LoVo (cell line): ENCODE measurements at regions not wholly inside any gene's neighbourhood (a gene's known extent, or its start where the extent isn't known, plus 50 kb on each side); places are given as distances from the start of the nearest gene placed in this dataset.
"Not testable (repeated sequence)": the region's sequence is repeated elsewhere in the genome, so short reads cannot be mapped to it uniquely, and the experiment has no call there.

Experiments used
- DNase-seq: peaks from one replicate; pipeline ENCODE4 v3.0.0-alpha.2; 2016; ENCODE audit warnings: low spot score

- no peak for DNase-seq
Measured at GRCh38 chr10:3659203-3659917, 125.6 kb downstream of the KLF6 start.

DNA sequence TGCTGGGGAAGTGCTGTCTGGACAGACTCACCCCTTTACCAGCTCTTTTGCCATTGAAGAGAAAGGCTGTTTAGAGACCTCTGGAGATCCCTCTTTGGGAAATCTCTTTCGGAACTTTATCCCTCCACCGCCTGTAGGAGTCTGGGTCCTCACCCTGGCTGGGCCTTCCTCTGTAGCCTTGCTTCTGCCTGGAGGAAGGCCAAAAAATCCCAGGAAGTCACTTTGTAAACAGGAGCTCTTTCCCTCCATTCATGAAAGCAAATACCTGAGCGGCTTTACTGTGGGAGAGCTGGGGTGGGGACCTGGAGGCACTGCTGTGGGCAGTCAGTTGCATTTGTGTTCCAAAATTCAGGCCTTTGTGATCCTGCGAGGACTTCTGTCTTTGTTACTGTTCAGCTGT is 126.2 kb downstream of the KLF6 start:
- DNase-seq = no peak

GRCh38 chr10:3656214-3656613 is 128.8 kb downstream of the KLF6 start:
- DNase-seq = no peak

DNA sequence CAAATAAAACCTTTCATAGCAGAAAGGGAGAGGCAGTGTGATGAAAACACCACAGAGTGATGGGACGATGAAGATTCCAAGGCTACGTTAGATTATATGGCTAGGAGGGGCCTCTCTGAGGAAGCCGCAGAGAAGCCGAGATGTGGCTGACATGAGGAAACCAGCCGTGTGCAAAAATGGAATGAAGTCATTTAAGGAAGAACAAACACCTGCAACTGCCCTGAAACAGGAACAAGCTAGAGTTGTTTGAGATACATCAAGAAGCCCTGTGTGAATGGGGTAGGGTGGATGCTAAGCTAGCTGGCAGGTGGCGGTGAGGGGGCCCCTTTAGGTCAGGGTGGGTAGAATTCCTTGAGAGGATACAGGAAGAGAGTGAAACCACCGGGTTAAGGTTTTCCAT is 129.5 kb downstream of the KLF6 start:
- DNase-seq = no peak

DNA sequence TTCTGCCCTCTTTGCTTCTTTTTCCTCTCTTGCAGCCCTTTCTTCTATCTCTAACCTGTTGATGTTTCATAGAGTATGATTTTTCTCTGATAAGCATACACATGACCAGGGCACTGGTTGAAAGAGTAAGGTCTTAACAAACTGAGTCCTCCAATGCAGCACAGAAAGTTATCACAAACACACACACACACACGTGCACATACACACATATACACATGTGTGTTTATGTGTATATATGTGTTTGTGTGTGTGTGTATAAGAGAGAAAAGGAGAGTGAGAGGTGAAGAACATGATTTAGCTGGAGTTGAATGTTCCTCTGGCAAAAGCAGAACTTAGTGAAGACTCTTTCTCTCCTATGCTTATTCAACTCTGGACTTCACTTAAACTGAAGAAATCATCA is 130.0 kb downstream of the KLF6 start:
- DNase-seq = no peak

- no peak for DNase-seq
Measured at GRCh38 chr10:3654496-3654895, 130.5 kb downstream of the KLF6 start.

DNA sequence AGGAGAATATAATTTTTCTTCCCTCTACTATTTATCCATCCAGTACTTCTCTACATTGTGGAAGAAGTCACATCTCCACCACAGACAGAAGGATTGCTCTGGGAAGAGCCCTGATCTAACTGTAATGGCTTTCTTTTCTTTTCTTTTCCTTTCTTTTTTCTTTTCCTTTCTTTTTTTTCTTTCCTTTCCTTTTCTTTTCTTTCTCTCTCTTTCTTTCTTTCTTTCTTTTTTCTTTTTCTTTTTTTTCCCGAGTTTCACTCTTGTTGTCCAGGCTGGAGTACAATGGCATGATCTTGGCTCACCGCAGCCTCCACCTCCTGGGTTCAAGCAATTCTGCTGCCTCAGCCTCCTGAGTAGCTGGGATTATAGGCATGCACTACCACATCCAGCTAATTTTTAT is 131.7 kb downstream of the KLF6 start:
- DNase-seq = not testable (repeated sequence)

DNA sequence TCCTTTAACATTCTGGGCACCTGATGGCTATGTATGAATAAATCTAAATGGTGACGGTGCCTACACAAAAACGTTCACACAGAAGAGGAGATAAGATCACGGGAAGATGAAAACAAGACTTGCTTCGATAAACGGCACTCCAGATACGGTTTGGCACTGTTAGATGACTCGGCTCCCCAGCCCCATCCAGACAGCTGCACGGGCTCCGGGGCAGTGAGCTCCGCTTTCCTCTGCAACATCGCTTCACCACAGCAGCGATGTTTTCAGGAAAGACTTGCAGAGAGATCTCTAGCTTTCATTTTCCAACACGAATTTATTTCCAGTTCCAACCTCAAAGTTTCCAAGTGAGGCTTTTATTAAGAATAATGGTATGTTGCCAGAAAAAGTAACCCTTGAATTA is 132.1 kb downstream of the KLF6 start:
- no peak for DNase-seq

- no peak for DNase-seq
Measured at GRCh38 chr10:3651969-3652653, 132.9 kb downstream of the KLF6 start.

DNA sequence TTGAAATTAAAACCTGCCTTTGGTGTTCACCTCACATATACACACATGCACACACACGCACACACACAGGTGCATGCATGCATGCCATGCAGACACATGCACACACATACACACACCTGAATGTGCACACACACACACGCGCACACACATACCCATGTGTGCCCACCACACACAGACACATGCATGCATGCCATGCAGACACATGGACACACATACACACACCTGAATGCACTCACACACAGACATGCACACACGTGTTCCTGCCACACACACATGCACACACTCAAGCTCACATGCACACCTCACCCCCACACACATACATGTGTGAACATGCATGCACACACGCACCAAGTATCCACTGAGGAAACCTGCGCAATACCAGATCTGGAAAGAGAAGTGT is 136.4 kb downstream of the KLF6 start:
- DNase-seq = no peak

GRCh38 chr10:3648170-3648569 is 136.8 kb downstream of the KLF6 start:
- DNase-seq = no peak

DNA sequence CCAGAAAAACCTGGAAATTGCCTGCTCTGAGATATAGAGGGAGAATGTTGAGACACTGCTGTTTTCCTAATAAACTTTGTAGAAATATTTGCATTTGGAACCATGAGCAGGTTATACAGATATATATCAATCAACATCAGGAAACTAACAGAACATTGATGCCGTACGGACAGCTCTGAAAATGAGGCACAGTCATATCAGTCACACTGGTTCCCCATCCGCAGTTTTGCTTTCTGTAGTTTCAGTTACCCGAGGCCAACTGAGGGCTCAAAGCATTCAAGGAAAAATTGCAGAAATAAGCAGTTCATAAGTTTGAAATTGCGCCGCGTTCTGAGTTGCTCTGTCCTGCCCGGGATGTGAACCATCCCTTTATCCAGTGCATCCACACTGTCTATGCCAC is 137.9 kb downstream of the KLF6 start:
- no peak for DNase-seq

DNA sequence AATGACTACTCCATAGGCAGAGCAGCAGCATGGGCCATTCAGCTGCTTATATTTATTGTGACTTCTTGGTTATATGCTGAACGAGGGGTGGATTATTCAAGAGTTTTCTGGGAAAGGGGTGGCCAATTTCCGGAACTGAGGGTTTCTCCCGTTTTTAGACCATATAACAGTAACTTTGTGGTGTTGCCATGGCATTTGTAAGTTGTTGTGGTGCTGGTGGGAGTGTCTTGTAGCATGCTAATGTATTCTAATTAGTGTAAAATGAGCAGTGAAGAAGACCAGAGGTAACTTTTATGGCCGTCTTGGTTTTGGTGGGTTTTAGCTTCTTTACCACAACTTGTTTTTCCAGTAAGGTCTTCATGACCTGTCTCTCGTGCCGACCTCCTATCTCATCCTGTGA is 139.6 kb downstream of the KLF6 start:
- no peak for DNase-seq

DNA sequence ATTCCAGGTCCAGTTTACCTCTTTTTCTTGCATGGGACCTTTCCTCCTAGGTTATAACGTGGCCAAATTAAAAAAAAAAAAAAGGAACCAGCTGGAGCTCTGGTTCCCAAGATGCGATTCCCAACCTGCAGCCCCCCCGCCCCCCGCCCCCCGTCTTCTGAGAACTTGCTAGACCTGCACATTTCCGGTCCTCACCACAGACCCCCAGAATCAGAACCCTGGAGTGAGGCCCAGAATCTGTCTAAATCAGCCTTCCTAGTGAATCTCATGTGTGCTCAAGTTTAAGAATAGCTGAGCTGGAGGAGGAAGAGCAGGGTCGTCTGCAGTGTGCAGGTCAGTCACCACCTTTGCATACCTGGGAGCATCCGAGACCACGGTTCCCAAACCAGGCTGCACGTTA is 144.2 kb downstream of the KLF6 start:
- no peak for DNase-seq

DNA sequence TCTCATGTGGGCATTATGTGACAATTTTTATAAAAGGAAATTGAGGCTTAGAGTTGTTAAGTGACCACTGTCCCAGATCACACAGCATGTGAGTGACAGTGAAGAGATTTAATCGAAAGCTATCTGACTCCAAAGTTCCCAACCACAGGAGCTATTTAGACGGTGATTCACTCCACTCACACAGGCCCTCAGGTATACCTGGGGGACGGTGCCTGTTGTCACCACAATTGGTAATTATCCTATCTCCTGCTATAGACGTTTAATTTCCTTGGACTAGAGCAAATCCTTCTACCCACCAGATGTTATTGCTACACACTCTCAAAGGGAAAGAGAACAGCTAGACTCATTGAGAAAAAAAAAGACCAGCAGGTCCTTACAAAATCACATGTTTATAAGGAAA is 145.5 kb downstream of the KLF6 start:
- peak; percentile 27 for DNase-seq

- peak; percentile 32 for DNase-seq
Measured at GRCh38 chr10:3636356-3637181, 148.4 kb downstream of the KLF6 start.

DNA sequence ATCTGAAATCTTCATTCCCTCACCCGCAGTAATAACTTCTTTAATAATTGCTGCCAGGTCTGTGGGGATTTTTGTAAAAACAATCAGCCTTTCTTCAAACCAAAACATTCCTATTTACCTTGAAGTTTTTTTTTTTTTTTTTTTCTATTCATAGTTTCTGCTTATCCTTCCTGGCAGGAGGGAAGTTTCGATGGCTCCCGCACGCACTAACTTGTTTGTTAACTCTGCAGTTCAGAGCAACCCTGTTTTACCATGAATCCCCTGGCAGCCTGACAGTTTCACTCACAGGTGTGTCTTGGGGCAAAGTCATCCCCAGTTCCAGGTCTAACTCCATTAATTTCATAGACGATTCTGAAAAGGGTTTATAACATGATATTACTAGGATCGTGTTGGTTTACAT is 149.3 kb downstream of the KLF6 start:
- DNase-seq = peak; percentile 50

DNA sequence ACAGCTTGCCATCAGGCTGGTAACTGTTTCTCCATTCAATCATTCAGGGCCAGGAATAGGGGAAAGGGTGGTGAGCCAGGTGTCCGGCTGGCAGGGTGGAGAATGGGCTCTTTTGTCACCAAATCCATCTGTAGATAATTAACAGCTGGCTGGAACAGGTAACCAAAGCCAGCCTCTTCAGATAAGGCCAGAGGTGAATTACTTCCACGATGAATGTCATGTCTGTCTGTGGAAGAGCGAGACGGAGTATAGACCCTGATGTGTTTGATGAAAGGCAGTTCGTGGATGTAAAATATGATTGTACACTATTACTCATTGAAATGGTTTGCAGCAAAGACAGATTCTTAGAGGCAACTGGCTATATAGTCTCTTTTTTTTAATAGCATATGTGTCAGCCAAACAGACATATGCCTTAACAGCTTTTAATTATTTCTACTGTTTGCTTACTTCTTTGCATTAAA is 149.8 kb downstream of the KLF6 start:
- DNase-seq = peak; percentile 34

- not testable (repeated sequence) for DNase-seq
Measured at GRCh38 chr10:3634646-3635045, 150.4 kb downstream of the KLF6 start.

GRCh38 chr10:3631701-3632330 is 153.2 kb downstream of the KLF6 start:
- no peak for DNase-seq

- DNase-seq = no peak
Measured at GRCh38 chr10:3631291-3631690, 153.7 kb downstream of the KLF6 start.

DNA sequence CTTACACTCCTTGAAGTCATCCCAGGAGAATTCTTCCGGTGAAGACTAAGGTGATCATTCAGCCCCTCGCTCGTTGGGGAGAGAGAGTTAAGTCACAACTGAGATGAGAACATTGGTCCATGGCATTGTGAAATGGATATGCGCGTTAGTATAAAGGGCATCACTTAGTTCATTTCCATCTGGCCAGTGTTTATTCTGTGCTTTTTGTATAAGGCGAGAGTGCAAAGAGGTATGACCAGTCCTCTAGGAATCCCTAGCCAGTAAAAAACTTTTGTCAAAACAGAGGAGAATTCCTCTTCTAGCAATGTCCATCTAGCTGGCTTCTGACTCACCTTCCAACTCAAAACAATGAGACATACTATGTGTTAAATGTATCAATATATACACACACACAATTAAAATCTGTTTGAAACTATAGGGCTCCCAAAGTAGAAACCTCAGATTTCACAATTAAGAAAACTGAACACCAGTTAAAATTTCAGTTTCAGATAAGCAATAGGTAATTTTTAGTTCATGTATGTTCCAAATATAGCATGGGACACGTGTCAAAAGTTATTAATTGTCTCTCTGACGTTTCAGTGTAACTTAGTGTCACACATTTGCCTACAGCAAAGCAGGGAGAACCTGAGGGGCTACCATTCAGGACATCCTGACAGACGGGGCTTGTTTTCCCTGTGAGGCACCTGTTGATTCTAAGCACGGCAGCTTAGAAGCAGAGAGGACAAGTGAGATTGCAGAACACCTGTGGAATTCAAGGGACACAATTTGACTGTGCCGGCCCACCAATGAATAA is 158.9 kb downstream of the KLF6 start:
- DNase-seq = no peak
